Esophagus squamous epithelium (tissue), 4 donors: ENCODE measurements at regions not wholly inside any gene's neighbourhood (a gene's known extent, or its start where the extent isn't known, plus 50 kb on each side); places are given as distances from the start of the nearest gene placed in this dataset.

Experiments used
- POLR2A ChIP-seq, 4 donors: fragments of 450-650 bp; IDR thresholded peaks; one replicate each; pipeline ENCODE4 v1.6.1; 2017; ENCODE audit warnings: antibody characterized with exemption in 4 of 4, mild to moderate bottlenecking in 4 of 4, moderate library complexity in 3 of 4
- TF ChIP-seq, protein P1 (sequence below), 6 experiments: fragments of 450-650 bp in 4 of 6; fragments of 200-600 bp in 2 of 6; sonication (generic) in 2 of 6; IDR thresholded peaks; one replicate each; pipeline ENCODE4 v1.5.1; 2016 to 2019; ENCODE audit warnings: antibody characterized with exemption in 6 of 6, mild to moderate bottlenecking in 4 of 6, moderate library complexity in 4 of 6

DNA sequence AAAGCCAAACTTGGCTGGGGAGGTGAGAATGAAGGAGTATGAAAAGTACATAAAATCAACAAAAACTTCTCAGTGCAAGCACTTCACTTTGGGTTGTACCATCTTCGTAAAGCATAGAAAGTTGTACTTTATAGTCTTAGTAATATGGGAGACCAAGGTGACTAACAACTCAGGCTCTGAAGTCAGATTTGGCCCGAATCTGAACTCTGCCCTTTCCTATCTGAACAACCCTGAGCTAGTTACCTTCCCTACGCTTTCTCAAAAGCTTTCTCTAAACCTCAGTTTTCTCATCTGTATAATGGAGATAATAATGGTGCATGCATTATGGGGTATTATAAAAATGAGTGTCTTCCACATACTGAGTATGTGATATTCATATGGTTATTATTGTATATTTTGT lies 285.4 kb upstream of the UMPS start:
- no peak for TF ChIP-seq POLR2A (IDR thresholded peaks at IDR 0.05)
- TF ChIP-seq, protein P1, sequence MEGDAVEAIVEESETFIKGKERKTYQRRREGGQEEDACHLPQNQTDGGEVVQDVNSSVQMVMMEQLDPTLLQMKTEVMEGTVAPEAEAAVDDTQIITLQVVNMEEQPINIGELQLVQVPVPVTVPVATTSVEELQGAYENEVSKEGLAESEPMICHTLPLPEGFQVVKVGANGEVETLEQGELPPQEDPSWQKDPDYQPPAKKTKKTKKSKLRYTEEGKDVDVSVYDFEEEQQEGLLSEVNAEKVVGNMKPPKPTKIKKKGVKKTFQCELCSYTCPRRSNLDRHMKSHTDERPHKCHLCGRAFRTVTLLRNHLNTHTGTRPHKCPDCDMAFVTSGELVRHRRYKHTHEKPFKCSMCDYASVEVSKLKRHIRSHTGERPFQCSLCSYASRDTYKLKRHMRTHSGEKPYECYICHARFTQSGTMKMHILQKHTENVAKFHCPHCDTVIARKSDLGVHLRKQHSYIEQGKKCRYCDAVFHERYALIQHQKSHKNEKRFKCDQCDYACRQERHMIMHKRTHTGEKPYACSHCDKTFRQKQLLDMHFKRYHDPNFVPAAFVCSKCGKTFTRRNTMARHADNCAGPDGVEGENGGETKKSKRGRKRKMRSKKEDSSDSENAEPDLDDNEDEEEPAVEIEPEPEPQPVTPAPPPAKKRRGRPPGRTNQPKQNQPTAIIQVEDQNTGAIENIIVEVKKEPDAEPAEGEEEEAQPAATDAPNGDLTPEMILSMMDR (IDR thresholded peaks at IDR 0.05): no peak
